Testis (tissue), 2 donors: ENCODE measurements at regions not wholly inside any gene's neighbourhood (a gene's known extent, or its start where the extent isn't known, plus 50 kb on each side); places are given as distances from the start of the nearest gene placed in this dataset.
A peak's percentile ranks its signal among the peaks of the same experiment; 100 is the strongest.
"Not testable (repeated sequence)": the region's sequence is repeated elsewhere in the genome, so short reads cannot be mapped to it uniquely, and the experiment has no call there.

Experiments used
- DNase-seq: peaks from one replicate; pipeline ENCODE4 v3.0.0-alpha.2; 2019
- H3K27ac ChIP-seq, 2 donors: fragments of 200-600 bp; sonication (generic); one replicate each; pipeline ENCODE4 v1.5.1; 2019
- H3K27me3 ChIP-seq: fragments of 200-600 bp; sonication (generic); one replicate; pipeline ENCODE4 v1.5.1; 2019
- H3K36me3 ChIP-seq: fragments of 200-600 bp; sonication (generic); one replicate; pipeline ENCODE4 v1.5.1; 2017; ENCODE audit warnings: low read depth; ENCODE audit errors: missing control alignments
- H3K4me1 ChIP-seq: fragments of 200-600 bp; sonication (generic); one replicate; pipeline ENCODE4 v1.5.1; 2019
- H3K4me3 ChIP-seq, 2 donors: fragments of 200-600 bp; sonication (generic); one replicate each; pipeline ENCODE4 v1.5.1; 2017 to 2019
- H3K9me3 ChIP-seq: fragments of 200-600 bp; sonication (generic); one replicate; pipeline ENCODE4 v1.5.1; 2017
- POLR2A ChIP-seq: fragments of 450-650 bp; IDR thresholded peaks from one replicate; pipeline ENCODE4 v1.6.1; 2017; ENCODE audit warnings: antibody characterized with exemption, mild to moderate bottlenecking, moderate library complexity
- WGBS, 2 donors: methylation state at CpG; one replicate each; pipeline ENCODE4 v1.1.5; 2018; 5-methylcytosine and 5-hydroxymethylcytosine counted together
- intact Hi-C: fragments of 100-400 bp; cut with DNase I; formaldehyde crosslinking; loops from one replicate; pipeline ENCODE4 v1.15.1; 2023; ENCODE audit warnings: low total_unique reads

- H3K4me1 ChIP-seq, H3K27ac ChIP-seq, DNase-seq, H3K9me3 ChIP-seq, H3K36me3 ChIP-seq, intact Hi-C loops, H3K27me3 ChIP-seq: not testable (repeated sequence)
- peak overlapping the region in 1 of 2 donors; percentile 45 for H3K4me3 ChIP-seq
- peak; percentile 12 for TF ChIP-seq POLR2A
- no CpG with 5 or more reads among the region's 77 CpGs for WGBS, 2 donors
Observed at GRCh38 chr1:148679050-148679786, 69.4 kb upstream of the NUDT4B start.

- H3K27ac ChIP-seq, H3K9me3 ChIP-seq, H3K4me1 ChIP-seq, H3K36me3 ChIP-seq, H3K27me3 ChIP-seq, DNase-seq, H3K4me3 ChIP-seq, intact Hi-C loops: not testable (repeated sequence)
- no CpG with 5 or more reads among the region's 37 CpGs for WGBS, 2 donors
Observed at GRCh38 chr1:148679787-148680326, 68.7 kb upstream of the NUDT4B start.

- H3K27ac ChIP-seq, intact Hi-C loops, H3K4me1 ChIP-seq, DNase-seq, H3K27me3 ChIP-seq, H3K9me3 ChIP-seq, H3K36me3 ChIP-seq, H3K4me3 ChIP-seq: not testable (repeated sequence)
- no CpG with 5 or more reads among the region's 4 CpGs for WGBS, 2 donors
Observed at GRCh38 chr1:148686735-148687134, 61.8 kb upstream of the NUDT4B start.

- no CpG with 5 or more reads among the region's 2 CpGs for WGBS, 2 donors
- H3K36me3 ChIP-seq, H3K27me3 ChIP-seq, DNase-seq, H3K4me3 ChIP-seq, H3K9me3 ChIP-seq, intact Hi-C loops, H3K4me1 ChIP-seq, H3K27ac ChIP-seq: not testable (repeated sequence)
Observed at GRCh38 chr1:148687376-148687775, 61.2 kb upstream of the NUDT4B start.
